Suppressor macrophage treated with lipopolysaccharide for 4 hours (primary cell): ENCODE measurements at regions not wholly inside any gene's neighbourhood (a gene's known extent, or its start where the extent isn't known, plus 50 kb on each side); places are given as distances from the start of the nearest gene placed in this dataset.

Experiments
- DNase-seq: peaks from one replicate; pipeline ENCODE4 v3.0.0-alpha.2; 2020

DNA sequence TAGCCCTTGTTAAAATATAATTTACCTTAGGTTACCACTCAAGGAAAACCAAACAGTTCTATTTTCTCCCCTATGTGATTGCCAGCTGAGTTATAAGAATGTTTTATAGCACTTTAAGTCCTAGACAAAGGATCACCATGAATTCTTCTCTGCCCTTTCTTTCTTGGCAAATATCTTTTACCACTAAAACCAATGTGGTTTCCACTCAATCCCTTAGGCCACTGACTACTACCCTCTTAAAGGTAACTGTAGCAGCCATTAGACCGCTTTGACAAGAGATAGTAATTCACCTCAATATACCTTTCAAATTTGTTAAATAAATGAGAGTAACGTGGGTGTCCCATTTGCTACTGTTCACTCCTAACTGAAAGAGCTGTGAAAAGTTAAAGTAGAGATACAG lies 307.9 kb upstream of the PRMT6 start:
- no peak for DNase-seq

DNA sequence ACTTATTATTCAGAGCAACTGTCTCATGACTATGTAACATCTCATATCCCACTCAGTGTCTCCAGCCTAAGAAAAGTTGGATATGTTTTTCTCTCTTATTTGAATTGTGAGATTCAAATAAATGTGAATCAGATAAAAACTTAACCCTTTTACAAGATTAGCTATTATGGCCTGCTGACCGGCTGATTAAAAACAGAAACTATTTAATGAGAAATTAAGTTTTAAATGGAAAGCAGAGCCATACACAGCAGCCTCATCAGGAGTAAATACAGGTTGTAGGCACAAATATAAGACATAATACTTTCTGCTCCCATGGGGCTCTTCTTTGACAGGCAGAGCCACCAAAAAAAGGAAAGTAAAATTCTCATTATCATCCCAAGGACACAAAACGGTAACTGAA lies 307.0 kb upstream of the PRMT6 start:
- no peak for DNase-seq

DNA sequence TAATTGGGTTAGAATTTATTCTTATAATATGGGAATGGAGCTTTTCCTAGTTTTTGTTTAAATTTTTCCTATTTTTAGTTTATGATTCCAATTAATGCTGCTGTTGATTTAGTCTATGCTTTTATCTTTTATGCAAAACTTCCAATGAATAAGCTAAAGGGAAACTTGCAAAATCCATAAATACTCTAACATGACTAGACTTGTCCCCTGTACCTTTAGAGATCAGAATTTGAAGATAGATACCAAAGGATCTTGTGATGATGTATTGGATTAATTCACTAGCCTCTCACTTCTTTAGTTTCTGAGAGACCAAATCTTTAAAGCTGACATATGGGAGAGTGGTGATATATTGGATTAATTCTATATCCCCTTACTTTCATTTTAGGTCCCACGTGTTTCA lies 306.6 kb upstream of the PRMT6 start:
- DNase-seq = no peak

DNA sequence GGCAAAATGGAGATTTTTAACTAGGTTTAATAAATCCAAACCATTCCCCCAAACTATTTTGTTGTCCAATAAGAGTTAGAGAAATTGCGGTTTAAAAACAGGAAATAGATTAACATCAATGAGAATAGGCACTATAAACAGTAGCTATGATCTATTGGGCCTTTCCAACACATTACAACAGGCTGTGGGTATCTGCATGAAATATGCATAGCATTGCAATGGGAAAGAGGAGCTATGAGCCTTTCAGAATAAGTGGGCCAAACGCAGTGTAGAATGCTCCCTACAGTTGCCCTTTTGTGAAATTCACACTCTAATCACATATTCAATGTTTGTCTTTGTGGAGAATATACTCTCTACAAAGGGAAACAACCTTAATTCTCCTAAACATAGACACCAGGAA lies 305.5 kb upstream of the PRMT6 start:
- DNase-seq = no peak

DNA sequence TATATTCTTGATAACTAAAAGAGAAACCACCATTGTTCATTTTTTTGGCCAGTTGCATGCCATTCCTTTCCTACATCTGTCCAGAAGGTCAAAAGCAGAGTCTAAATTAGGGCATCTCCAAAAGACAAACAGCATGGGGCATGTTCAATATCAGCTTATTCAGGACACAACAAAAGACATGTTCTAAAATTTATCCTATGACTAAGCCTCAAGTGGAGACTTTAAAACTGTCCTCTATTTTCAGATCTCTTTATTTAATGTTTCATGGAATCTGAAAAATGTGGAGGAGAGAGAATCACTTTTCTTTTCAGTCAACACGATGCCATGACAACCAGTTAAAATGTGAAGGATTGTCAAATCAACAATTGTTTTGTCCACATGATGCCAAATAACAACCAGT lies 303.4 kb upstream of the PRMT6 start:
- no peak for DNase-seq

DNA sequence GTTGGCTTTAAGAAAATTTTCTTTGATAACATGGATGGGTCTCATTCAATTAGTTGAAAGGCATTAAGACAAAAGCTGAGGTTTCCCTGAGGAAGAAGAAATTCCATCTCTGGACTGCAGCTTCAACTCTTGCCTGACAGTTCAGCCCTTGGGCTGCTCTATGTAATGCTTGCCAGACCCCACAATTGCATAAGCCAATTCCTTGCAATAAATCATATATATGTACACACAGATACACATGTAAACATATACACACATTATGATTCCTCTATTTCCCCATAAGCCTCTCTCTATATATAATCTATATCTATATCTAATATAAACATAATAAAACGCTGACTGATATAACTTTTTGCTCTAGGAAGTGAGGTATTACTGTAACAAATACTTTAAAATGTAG lies 301.5 kb upstream of the PRMT6 start:
- DNase-seq = no peak

DNA sequence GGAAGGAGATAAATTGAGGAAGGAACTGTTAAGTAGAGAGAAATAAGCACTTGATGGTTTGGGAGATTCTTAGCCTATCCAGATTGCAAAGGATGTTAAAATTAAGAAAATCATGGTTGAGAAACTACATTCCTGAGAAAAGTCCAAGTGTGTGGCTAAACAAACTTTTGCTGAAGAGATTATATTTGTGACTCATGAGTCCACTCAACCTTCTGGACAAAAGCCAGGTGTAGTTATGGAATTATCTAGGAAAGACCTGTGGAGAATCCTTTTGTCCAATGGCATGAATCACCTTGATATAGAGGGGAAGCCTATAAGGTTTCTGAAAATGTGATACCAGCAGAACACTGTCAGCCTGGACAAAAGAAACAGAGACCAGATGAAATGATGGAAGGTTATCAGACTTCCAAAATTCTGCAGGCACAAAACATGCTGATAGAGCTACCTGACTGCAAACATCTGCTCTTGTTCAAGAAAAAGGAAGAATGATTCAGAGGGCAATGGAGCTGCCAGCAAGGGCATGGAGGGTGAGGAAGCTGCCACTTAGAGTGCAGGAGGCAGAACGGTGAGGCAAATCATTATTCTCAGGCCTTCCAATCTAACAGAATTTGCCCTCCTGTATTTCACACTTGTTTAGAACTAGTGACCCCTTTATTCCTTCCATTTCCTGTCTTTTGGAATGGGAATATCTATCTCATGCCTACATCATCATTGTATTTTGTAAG lies 300.6 kb upstream of the PRMT6 start:
- DNase-seq = no peak

DNA sequence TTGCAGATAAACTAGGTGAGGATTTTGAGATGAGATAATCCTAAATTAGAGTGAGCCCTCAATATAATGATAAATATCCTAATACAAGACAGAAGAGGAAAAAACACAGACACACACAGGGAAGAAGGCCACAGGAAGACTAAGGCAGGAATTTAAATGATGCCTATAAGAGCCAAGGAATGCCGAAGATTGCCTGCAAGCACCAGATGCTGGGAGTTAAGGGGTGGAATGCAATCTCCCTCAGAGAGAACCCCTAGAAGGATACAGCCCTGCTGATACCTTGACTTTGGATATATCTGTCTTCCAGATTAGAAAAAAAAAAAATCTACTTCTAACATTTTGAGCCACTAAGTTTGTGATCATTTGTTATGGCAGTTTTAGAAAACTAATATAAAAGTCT lies 299.7 kb upstream of the PRMT6 start:
- DNase-seq = no peak

DNA sequence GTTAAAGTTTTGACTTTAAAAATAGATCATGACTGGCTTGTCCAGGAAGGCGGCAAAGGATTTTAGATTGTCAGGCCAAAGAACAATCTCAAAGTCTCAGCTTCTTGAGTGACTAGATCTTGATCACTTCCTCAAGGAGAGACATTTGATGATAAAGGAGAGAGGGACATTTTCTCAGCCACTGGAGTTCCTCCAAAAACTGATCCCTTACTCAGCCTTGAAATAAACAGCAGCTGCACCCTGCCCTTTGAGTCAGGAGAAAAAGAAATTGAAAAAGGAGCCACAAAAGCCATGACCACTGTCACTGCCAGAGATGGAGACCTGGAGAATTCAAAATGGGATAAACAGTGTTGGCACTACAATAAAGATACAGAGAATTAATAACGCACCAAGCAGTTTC lies 288.4 kb upstream of the PRMT6 start:
- DNase-seq = no peak

DNA sequence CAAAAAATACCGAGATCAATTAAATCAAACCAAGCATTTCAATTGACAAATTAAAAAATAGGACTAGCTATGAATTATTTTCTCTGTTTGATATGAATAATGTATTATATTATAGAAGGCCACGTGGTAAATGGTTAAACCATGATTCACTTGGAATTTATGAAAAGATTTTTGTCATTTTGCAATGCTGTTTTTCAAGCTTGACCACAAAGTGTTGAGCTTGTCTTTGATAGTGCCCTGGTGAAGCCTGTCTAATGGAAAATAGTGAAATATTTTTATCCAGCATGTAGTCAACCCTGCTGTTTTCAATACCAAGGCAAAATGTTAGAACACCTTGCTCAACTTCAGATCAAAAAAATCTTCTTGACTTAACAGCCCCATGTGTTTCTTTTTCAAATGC lies 288.0 kb upstream of the PRMT6 start:
- no peak for DNase-seq

DNA sequence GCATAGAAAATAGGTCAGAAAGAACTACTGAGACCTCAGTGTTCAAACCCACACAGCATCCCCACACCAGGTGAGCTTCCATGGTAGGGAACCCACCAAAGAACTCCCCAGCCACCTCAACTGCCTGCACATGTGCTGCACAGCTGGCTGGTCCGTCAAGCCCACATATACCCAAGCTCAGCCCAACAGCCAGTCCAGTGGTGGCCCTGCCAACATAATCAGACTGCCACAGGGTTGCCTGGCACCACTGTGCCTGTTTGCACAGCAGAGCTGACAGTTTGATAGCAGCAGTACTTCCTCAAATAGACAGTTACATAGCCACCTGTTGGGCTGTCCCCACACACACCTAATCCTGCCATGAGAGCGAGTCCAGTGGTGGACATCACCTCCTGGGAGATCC lies 283.3 kb upstream of the PRMT6 start:
- DNase-seq = no peak

DNA sequence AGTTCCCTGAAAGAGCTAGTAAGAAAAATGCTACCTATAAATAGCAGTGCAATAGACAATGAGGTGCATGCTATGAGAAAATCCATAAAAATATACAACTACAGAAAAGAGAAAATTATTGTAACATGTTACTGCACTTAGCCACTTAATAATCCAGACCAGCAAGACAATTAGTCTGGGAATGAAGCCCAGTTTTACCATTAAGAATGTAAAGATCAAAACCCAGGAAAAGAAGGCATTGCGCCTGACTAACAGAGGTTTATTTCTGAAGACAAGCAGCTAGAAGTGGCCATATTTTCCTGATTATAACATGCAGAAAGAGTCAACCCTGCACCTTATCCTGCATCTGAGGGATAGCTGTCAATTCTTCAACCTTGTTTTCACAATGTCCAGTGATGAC lies 276.4 kb upstream of the PRMT6 start:
- DNase-seq = no peak

DNA sequence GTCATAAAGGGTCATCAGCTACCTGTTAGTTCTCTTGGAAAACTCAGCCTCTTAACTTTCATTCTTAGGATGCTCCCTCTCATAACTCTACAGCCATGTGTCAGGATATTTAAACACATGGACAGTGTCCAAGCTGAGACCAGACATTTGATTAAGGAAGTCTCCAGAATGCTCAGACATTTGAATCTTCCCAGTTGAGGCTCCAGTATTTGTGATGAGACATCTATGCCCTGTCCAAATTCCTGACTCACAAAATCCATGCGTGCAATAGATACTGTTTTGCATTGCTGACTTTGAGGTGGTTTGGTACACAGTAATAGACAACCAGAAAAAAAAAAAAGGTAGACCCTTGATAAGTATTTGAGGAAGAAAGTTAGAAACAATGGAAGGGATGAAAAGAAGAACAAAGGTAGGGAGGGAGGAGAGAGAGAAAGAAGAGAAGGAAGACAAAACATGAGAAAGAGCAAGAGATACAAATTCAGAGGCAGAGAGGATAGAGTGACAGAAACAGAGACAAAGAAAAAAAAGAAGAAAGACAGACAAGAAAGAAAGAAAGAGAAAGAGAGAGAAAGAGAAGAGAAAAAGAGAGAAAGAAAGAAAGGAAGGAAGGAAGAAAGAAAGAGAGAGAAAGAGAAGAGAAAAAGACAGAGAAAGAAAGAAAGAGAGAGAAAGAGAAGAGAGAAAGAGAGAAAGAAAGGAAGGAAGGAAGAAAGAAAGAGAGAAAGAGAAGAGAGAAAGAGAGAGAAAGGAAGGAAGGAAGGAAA lies 275.5 kb upstream of the PRMT6 start:
- no peak for DNase-seq

DNA sequence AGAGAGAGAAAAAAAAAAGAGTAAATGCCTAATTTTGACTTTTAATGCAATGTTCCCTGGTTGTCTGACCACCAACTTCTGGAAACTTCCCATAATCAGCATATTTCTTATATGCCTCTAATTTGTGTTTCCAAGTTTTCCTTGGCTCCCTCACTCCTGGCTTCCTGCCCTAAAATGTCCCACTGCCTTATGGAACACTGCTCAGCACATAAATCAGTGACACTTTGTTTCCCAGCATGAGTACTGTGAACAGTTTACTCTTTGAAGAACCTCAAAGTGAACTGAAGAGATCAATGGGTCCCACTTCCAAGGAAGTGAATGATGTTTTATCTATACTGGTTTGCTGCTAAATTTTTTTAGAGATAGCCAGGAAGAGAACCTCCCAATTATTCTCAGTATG lies 271.3 kb upstream of the PRMT6 start:
- DNase-seq = no peak

DNA sequence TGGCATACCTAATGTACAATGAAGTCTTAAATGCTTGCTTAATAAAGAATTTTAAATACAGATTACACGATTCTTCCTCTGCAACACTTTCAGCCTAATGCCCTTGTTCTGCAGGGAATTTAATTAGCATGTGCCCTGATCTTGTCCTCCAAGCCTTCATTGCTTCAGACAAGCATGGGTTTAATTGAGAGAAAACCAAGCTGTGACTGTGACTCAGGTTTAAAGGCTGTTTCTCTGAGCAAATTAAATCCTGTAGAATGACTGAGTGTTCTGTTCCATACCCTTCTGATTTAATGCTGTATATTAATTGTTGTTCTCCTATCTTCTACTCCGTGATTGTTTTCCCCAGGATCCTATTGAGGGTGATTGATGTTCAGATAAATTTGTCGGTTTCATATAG lies 269.0 kb upstream of the PRMT6 start:
- no peak for DNase-seq

DNA sequence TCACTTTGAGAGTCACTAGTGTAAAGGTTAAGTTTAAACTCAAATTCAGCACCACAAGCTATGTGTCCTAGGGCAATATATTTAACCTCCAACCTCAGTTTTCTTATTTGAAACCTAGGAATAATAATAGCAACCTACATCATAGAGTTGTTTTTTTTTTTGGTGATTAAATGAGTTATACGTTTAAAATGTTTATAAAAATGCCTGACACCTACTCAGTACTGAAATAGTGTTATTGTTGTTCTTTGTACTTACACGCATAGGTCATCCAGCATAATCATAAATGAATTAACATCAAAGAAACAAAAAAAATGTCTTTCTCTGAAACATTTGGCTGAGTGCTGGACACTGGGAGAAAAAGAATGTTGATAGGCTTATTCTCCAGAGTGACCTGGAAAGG lies 266.8 kb upstream of the PRMT6 start:
- DNase-seq = no peak

DNA sequence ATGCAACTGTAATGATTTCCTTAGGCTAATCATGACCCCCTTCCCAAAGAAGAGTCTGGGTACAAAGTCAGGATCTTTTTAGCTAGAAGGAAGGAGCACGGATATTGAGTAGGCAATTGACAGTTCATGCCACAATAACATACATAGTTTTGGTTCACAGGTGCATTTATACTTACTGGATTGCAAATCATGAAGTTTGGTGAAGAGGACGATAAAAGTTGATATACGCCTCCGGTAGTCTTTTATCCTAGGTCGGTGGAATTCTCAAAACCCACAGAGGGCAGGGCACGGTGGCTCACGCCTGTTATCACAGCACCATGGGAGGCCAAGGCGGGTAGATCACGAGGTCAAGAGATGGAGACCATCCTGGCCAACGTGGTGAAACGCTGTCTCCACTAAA lies 265.4 kb upstream of the PRMT6 start:
- DNase-seq = no peak

DNA sequence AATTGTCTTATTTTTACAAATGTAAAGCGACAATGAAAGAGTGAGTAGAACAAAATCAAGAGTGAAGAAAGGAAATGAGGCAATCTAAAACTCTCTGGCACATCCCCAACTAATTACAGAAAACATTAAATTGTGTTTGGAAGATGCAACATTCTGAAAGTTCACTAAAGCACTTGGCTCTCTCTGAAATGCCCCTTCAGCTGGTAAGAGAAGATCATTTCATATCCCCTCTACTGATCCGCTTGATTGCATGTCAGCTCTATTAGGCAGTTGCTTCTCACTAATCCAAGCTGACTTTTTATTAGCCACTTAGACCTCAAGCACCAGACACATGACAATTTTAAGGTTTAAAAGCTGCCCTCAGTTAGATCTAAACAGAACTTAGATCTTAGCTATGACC lies 262.8 kb upstream of the PRMT6 start:
- no peak for DNase-seq

DNA sequence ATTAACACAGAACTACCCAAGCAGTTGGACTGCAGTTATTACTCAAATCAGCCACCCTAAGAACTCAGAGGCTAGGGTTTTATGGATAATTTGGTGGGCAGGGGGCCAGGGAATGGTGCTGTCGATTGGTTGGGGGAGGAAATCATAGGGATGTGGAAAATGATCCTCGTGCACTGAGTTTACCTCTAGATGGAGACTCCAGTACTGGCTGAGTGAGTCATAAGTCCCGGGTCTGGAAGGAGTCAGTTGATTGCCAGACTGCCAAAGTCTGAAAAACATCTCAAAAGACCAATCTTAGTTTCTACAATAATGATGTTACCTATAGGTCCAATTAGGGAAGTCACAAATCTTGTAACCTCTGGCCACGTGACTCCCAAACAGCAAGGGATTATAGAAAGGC lies 257.5 kb upstream of the PRMT6 start:
- DNase-seq = no peak

DNA sequence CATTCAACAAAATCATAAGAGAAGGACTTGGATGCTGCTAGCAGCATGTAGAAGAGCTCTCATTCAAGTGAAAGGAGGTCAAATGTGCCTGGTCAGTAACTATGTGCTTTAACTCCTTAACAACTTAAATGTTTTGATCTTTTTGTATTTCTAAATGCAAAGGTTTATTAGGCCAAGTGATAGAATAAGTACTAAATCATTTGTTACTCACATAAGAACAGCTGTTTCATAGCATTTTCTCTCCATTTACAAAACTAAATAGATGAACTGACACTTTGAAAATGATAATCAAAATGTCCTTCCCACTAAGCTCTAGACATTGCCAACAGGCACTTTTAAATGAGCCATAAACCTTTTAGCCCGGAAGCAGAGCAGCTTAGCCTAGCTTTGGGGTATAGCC lies 254.3 kb upstream of the PRMT6 start:
- DNase-seq = no peak

DNA sequence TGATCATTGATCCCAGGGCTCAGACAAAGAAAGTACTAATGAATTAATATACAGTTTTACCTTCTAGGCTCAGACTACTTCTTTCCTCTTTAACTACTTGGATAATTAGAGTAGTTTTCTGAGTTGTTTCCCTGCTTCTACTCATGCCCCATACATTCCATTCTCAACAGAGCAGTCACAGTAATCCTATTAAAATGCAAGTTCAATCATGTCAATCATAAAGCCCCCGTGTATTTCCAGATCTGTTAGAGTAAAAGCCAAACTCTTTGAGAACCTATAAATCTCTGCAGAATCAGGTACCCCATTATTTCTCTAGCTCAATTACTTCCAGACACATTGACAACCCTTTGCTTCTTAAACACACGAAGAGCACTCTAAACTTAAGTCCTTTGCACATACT lies 242.1 kb upstream of the PRMT6 start:
- DNase-seq = no peak

DNA sequence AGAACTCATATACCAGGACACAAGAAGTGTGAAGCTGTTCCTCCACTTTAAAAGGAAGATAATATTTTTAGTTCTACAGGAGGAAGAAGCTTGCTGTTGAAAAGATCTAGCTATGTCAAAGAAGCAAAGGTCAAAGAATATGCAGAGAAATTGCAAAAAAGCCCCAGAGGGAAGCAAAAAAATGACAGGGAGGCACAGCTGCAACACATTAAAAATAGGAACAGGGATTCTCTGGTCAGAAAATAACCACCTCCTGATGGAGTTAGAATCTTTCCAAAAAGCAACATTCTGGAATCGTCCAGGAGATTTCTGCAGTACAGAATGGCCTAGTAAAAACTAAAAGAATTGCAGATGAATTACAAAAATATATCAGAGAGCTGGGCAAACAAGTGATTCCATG lies 238.9 kb upstream of the PRMT6 start:
- DNase-seq = no peak

DNA sequence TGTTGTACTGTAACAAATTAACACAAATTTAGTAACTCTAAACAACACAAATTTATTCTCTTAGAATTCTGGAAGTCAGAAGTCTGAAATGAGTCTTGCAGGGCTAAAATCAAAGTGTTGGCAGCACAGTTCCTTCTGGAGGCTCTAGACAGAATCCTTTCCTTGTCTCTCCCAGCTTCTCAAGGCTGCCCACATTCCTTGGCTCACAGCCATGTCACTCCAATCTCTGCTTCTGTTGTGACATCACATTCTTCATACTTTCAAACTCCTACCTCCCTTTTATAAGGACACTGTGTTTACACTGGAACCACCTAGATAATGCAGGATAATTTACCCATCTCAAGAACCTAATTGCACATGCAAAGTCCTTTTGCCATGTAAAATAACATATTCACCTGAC lies 225.0 kb upstream of the PRMT6 start:
- DNase-seq = no peak

DNA sequence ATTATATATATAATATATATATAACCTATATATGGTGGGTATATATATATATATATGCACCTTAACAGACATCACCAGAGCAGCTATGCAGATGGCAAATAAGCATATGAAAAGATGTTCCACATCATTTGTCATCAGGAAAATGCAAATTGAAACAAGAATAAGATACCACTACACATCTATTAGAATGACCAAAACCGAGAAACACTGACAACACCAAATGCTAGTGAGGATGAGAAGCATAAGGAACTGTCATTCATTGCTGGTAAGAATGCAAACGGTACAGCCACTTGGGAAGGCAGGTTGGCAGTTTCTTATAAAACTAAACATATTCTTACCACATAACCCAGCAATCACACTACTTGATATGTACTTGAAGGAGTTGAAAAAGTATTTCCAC lies 219.8 kb upstream of the PRMT6 start:
- no peak for DNase-seq

DNA sequence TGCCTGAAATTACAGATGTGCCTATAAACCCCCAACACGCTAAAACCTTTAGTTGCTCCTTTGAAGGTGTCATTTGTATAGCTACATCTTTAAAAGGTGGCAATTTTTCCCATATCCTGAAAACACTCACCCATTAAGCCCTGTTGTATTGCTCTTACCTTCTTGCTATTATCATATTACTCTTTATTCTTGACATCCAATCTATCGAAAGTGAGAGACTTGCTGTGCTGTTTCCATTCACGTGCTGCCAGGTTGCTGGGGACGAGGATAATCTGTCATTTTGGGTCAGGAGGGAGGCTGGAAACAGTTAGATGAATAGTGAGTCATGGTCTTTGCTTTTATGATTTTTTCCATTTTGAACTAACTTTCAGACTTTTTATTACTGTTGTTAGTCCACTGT lies 213.0 kb upstream of the PRMT6 start:
- DNase-seq = no peak
